Testis (tissue), 2 donors: ENCODE measurements at regions not wholly inside any gene's neighbourhood (a gene's known extent, or its start where the extent isn't known, plus 50 kb on each side); places are given as distances from the start of the nearest gene placed in this dataset.

Source experiments
- CTCF ChIP-seq, 3 experiments: fragments of 450-650 bp in 2 of 3; fragments of 200-600 bp in 1 of 3; sonication (generic) in 1 of 3; IDR thresholded peaks; one replicate each; pipeline ENCODE4 v1.5.1; 2016 to 2019; ENCODE audit warnings: antibody characterized with exemption in 3 of 3, mild to moderate bottlenecking in 2 of 3, moderate library complexity in 1 of 3
- POLR2A ChIP-seq: fragments of 450-650 bp; IDR thresholded peaks from one replicate; pipeline ENCODE4 v1.6.1; 2017; ENCODE audit warnings: antibody characterized with exemption, mild to moderate bottlenecking, moderate library complexity

GRCh38 chr20:52630138-52630537 lies 342.0 kb upstream of the TSHZ2 start:
- TF ChIP-seq CTCF (IDR thresholded peaks at IDR 0.05) = no peak
- TF ChIP-seq POLR2A = no peak
